Posterior vena cava (tissue), 2 donors: ENCODE measurements at regions not wholly inside any gene's neighbourhood (a gene's known extent, or its start where the extent isn't known, plus 50 kb on each side); places are given as distances from the start of the nearest gene placed in this dataset.

Experiments used
- DNase-seq: peaks from one replicate; pipeline ENCODE4 v3.0.0-alpha.2; 2020; ENCODE audit warnings: low spot score
- intact Hi-C, 2 donors: fragments of 100-400 bp; cut with DNase I; formaldehyde crosslinking; loops; one replicate each; pipeline versions ENCODE4 v1.14.1 to v1.14.2; 2022 to 2023
- donor health status: DM: yes; HTN: yes; CAD: no.
- donor health status: DM: yes; HTN: yes; CAD: no.

DNA sequence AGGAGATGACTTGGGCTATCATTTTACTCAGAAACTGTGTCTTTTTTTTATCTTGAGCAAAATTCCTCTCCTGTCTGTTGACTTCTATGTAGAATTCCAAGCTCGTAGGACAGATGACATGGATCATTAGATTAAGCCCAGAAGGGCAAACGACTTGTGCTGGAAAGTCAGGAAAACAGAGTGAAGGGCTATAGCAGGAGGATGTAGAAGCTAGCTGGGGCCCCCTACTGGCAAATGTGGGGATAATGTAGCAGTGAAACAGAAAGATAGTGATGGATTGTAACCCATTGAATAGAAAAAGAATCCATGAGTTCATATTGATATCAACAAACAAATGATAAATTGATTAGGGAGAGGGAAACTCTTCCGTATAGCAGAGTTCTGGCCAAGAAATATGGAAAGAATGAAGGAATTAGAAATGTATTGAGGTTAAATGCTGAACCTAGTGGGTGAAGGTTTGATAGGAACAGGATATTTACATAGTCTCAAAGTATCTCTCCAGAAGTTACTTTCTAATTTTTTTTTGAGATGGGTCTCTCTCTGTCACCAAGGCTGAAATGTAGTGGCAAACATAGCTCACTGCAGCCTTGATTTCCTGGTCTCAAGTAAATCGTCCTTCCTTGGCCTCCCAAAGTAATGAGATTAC is 103.6 kb downstream of the LYZL1 start:
- intact Hi-C loops = loop anchor here in 1 of 2 donors (10.0 kb wide), 1 partner anchor 52 kb away; no protein-coding TSS in a partner anchor
- no peak for DNase-seq

DNA sequence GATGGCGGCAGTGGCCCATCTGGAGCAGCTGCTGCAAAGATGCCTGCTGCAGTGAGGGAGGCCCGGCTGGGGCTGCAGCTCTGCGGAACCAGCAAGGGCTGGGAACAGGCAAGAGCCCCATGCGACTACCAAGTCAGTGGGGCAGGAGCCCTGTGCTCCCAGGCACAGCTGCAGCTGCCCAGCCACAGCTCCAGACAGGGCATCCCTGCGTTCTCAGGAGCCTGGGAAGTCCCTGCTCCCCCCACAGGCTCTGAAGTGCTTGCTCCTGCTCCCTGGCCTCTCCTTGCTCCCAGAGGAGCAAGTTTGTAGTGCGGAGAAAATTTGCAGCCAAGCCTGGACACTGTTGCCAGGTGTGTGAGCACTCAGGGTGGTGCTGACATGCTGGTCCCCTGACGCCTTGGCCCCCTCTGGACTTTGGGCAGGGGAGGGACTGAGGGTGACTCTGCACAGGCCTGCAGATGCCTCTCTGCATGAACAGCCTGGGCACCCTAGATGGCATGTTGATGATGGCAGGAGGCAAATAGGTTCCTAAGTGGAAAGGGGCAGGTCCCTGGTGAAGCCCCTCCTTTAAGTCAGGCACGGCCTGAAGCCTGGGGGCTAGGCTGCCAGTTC is 105.6 kb downstream of the LYZL1 start:
- no peak for DNase-seq
- intact Hi-C loops = loop anchor here in 1 of 2 donors (10.0 kb wide), 1 partner anchor 50 kb away; no protein-coding TSS in a partner anchor

GRCh38 chr10:29395409-29395808 is 106.5 kb downstream of the LYZL1 start:
- intact Hi-C loops = loop anchor here in 1 of 2 donors (10.0 kb wide), 1 partner anchor 49 kb away; no protein-coding TSS in a partner anchor
- no peak for DNase-seq

- no peak for DNase-seq
- intact Hi-C loops = loop anchor here in 1 of 2 donors (10.0 kb wide), 1 partner anchor 48 kb away; no protein-coding TSS in a partner anchor
Observed at GRCh38 chr10:29397221-29397620, 108.4 kb downstream of the LYZL1 start.

- intact Hi-C loops = no loop called here
- DNase-seq = no peak
Observed at GRCh38 chr10:29403208-29403607, 114.3 kb downstream of the LYZL1 start.

- no peak for DNase-seq
- intact Hi-C loops = no loop called here
Observed at GRCh38 chr10:29407280-29407858, 118.5 kb downstream of the LYZL1 start.
